ENCODE measurements at regions not wholly inside any gene's neighbourhood (a gene's known extent, or its start where the extent isn't known, plus 50 kb on each side); places are given as distances from the start of the nearest gene placed in this dataset.
"Not testable (repeated sequence)": the region's sequence is repeated elsewhere in the genome, so short reads cannot be mapped to it uniquely, and the experiment has no call there.

GRCh38 chr2:45102141-45102540 lies 92.9 kb upstream of the SIX2 start:
- no peak for TF ChIP-seq CTCF (IDR thresholded peaks at IDR 0.05; ENCODE audit: low read depth, low read length)
- no peak overlapping the region for H3K4me3 ChIP-seq (replicated peaks in 1 of 2; ENCODE audit: low read depth in 2 of 2, low read length in 2 of 2)
- no peak for DNase-seq (ENCODE audit: low read depth in 2 of 2)

- no peak for DNase-seq (ENCODE audit: low read depth in 2 of 2)
- no peak overlapping the region for H3K4me3 ChIP-seq (replicated peaks in 1 of 2; ENCODE audit: low read depth in 2 of 2, low read length in 2 of 2)
- TF ChIP-seq CTCF (IDR thresholded peaks at IDR 0.05; ENCODE audit: low read depth, low read length) = no peak
Observed at GRCh38 chr2:45096996-45097395, 87.7 kb upstream of the SIX2 start.

- not testable (repeated sequence) for H3K4me3 ChIP-seq (replicated peaks in 1 of 2; ENCODE audit: low read depth in 2 of 2, low read length in 2 of 2); DNase-seq (ENCODE audit: low read depth in 2 of 2)
Observed at GRCh38 chr2:45096038-45096437, 86.8 kb upstream of the SIX2 start.

- no peak for TF ChIP-seq CTCF (IDR thresholded peaks at IDR 0.05; ENCODE audit: low read depth, low read length)
- no peak overlapping the region for H3K4me3 ChIP-seq (replicated peaks in 1 of 2; ENCODE audit: low read depth in 2 of 2, low read length in 2 of 2)
- no peak for DNase-seq (ENCODE audit: low read depth in 2 of 2)
Observed at GRCh38 chr2:45093663-45094062, 84.4 kb upstream of the SIX2 start.

GRCh38 chr2:45093181-45093580 lies 83.9 kb upstream of the SIX2 start:
- no peak for DNase-seq (ENCODE audit: low read depth in 2 of 2)
- no peak for TF ChIP-seq CTCF (IDR thresholded peaks at IDR 0.05; ENCODE audit: low read depth, low read length)
- no peak overlapping the region for H3K4me3 ChIP-seq (replicated peaks in 1 of 2; ENCODE audit: low read depth in 2 of 2, low read length in 2 of 2)

- DNase-seq (ENCODE audit: low read depth in 2 of 2) = no peak
- TF ChIP-seq CTCF (IDR thresholded peaks at IDR 0.05; ENCODE audit: low read depth, low read length) = no peak
- H3K4me3 ChIP-seq (replicated peaks in 1 of 2; ENCODE audit: low read depth in 2 of 2, low read length in 2 of 2) = no peak overlapping the region
Observed at GRCh38 chr2:45089554-45090261, 80.5 kb upstream of the SIX2 start.

GRCh38 chr2:45085487-45085886 lies 76.2 kb upstream of the SIX2 start:
- TF ChIP-seq CTCF (IDR thresholded peaks at IDR 0.05; ENCODE audit: low read depth, low read length) = no peak
- no peak overlapping the region for H3K4me3 ChIP-seq (replicated peaks in 1 of 2; ENCODE audit: low read depth in 2 of 2, low read length in 2 of 2)

More at GRCh38 chr2:45085487-45085886, 76.2 kb upstream of the SIX2 start:
- no peak for DNase-seq (ENCODE audit: low read depth in 2 of 2)
